Peyer's patch (tissue), 4 donors: ENCODE measurements at regions not wholly inside any gene's neighbourhood (a gene's known extent, or its start where the extent isn't known, plus 50 kb on each side); places are given as distances from the start of the nearest gene placed in this dataset.

ENCODE experiments used
- CTCF ChIP-seq, 6 experiments: fragments of 450-650 bp in 4 of 6; fragments of 200-600 bp in 2 of 6; sonication (generic) in 1 of 6; IDR thresholded peaks; one replicate each; pipeline ENCODE4 v1.5.1; 2017 to 2019; ENCODE audit warnings: antibody characterized with exemption in 6 of 6, mild to moderate bottlenecking in 3 of 6, moderate library complexity in 1 of 6
- POLR2A ChIP-seq, 2 donors: fragments of 450-650 bp; IDR thresholded peaks; one replicate each; pipeline ENCODE4 v1.5.1; 2017; ENCODE audit warnings: antibody characterized with exemption in 2 of 2, mild to moderate bottlenecking in 2 of 2, moderate library complexity in 2 of 2

DNA sequence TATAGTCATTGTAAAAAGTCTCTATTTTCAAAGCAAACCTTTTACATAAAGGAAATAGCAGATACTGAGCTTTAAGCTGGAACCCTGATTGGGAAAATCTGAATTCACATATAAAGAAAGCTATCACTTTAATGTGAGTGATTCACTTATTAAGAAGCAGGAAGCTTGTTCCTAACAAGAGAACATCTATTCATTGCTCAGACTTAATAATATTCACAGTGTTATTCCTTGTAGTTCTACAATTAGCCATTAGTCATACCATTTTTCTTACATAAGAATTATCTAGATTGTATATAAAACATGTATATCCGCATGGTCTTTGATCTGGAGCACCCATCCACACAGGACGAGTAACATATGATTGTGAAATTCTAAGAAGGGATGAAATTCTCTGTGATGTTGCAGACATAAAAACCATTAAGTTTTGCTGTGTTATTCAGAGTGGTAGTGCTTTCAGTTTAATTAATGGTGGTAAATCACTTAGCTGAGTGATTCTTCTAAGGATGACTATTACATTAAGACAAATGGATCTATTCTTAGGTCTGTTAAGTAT, 71.1 kb upstream of the FOXQ1 start:
- TF ChIP-seq CTCF (IDR thresholded peaks at IDR 0.05) (no peak), POLR2A (IDR thresholded peaks at IDR 0.05) (no peak)
